Stimulated activated CD4-positive, alpha-beta T cell treated with anti-CD3 and anti-CD28 coated beads, Interleukin-1b, Interleukin-23, amount 100 ng/mL, for 24 hours (primary cell): ENCODE measurements at regions not wholly inside any gene's neighbourhood (a gene's known extent, or its start where the extent isn't known, plus 50 kb on each side); places are given as distances from the start of the nearest gene placed in this dataset.
"Not testable (repeated sequence)": the region's sequence is repeated elsewhere in the genome, so short reads cannot be mapped to it uniquely, and the experiment has no call there.

Experiments
- DNase-seq, 4 experiments: peaks; one replicate each; pipeline ENCODE4 v3.0.0-alpha.2; 2020; ENCODE audit warnings: low read depth in 4 of 4, low spot score in 1 of 4

GRCh38 chr9:41019858-41020562 is 108.5 kb downstream of the FOXD4L6 start:
- not testable (repeated sequence) for DNase-seq

GRCh38 chr9:41018948-41019347 is 109.5 kb downstream of the FOXD4L6 start:
- DNase-seq: not testable (repeated sequence)

DNA sequence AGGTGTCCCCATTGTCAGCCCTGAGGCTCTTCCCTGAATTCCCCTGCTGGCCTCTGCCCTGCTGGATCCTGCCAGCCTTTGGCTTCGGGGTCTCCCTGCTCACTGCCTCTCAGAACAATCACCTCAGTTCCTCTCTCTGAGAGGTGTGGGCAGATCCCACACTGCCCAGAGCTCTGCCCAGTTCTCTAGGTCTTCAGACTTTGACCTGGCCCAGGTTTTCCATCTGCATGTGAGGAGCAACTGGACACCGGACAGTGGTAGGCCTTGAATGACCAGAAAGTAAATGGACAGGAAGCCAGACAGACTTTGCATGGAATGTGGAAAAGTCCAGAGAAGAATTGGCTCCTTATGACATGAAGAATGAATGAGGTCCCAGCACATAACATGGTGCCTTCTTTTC is 111.8 kb downstream of the FOXD4L6 start:
- not testable (repeated sequence) for DNase-seq

DNA sequence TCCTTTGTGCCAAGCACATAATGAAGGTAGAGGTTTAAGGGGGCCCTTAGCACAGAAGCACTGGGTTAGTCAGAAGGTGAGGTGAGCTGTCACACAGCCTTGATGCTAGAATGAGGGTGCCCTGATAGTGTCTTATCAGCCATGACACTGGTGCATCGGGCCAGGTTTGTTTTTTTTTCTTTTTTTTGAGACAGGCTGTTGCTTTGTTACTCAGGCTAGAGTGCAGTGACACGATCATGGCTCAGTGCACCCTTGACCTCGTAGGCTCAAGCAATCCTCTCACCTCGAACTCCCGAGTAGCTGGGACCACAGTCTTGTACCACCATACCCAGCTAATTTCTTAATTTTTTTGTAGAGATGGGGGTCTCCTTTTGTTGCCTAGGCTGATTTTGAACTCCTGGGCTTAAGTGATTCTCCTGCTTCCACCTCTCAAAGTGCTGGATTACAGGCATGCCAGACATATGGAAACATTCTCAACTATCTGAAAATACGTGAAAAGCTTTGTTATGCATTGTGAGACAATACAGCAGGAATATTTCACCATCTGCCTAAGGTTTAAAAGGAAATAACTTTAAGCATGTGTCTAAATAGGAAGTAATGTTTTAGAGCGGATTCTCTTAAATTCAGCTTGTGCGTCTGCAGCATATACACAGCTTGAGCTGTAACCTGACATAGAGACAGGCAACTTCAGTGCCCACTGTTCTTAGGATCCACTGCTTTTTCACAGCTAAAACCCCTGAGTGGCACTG is 128.4 kb downstream of the FOXD4L6 start:
- DNase-seq: not testable (repeated sequence)

- not testable (repeated sequence) for DNase-seq
These were observed 133.0 kb downstream of the FOXD4L6 start for GRCh38 chr9:40995490-40995889.

GRCh38 chr9:40993842-40994241 is 134.6 kb downstream of the FOXD4L6 start:
- DNase-seq: not testable (repeated sequence)

GRCh38 chr9:40993375-40993774 is 135.1 kb downstream of the FOXD4L6 start:
- not testable (repeated sequence) for DNase-seq

GRCh38 chr9:40992472-40992821 is 136.0 kb downstream of the FOXD4L6 start:
- DNase-seq: peak in 2 of 4 experiments; percentile 10 to 15

DNA sequence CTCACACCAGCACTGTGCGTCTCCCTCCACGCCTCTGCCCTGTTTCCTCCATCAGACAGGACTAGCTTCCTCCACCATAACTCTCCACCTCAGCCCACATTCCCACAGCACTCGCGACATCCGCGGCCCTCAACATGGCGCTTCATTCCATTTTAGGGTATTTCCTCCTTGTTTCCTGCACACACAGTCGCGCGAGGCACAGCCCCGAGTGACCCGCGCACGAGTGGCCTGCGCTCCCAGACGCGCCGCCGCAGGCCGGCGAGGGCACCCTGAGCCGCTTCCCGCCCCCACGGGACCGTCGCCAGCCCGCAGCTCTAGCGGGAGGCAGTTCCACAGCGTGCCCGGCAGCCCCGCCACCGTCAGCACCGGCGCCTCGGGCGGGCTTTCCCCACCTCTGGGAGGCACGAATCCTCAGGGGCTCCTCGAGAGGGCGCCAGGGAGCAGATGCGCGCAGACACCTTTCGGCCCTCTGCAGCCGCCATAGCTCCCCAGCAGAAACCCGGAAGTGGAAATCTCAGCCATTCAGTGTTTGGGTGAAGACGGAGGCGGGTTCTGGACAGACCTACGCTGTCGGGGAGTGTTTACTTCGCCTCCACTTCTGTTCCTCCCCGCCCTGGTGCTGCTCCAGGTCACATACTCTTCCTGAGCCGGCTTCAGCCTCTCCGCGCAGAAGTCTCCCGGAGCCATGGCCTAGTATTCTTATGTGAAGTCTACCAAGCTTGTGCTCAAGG is 136.6 kb downstream of the FOXD4L6 start:
- DNase-seq: peak; percentile 91 to 99 (median 97)

DNA sequence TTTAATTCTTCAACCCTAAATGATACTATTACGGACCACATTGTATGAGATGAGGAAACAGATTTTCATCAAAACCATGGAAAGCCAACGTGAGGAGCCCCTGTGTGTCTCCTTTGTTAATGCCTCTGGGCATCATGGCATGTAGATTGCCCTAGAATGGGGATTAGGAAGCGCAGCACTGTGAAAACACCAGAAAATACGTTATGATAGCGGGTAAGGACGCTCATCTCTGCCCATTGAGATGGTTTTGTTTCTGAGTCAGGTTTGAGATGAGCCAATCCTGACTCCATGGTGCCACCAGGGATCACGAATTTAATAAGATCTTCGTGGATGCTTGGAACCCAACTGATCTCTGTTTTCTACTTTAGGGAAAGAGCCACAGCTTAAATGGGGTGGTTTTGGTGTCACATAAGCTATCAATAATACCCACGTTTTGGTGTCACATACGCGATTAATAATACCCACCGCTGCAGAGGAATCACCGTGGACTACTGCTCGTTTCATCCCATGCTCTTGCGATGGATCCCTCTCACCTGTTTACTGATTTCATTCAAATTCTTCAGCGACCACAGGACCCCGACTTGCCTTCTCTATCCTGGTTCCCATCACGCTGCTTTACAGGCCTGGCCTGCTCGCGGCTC is 137.3 kb downstream of the FOXD4L6 start:
- DNase-seq: not testable (repeated sequence)

- DNase-seq: not testable (repeated sequence)
These were observed 142.1 kb downstream of the FOXD4L6 start for GRCh38 chr9:40986332-40986731.

DNA sequence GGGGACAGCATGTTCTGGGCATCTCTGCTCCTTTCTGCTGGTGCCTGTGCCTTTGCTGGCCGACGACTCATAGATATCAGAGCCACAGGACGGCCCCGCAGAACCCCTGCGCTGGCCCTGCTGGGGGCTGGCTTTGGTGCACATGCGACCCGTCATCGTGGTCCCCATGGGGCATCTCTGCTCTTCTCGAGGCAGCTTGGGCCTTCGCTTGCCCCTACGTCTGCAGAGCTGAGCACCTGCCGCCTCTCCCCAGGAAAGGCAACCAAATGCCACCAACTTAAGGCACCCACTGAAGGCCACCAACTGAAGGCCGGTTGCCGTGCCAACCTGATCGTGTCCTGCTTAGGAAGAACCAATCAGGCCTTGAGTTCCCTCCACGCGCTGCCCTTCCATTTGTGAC is 153.1 kb downstream of the FOXD4L6 start:
- not testable (repeated sequence) for DNase-seq

DNA sequence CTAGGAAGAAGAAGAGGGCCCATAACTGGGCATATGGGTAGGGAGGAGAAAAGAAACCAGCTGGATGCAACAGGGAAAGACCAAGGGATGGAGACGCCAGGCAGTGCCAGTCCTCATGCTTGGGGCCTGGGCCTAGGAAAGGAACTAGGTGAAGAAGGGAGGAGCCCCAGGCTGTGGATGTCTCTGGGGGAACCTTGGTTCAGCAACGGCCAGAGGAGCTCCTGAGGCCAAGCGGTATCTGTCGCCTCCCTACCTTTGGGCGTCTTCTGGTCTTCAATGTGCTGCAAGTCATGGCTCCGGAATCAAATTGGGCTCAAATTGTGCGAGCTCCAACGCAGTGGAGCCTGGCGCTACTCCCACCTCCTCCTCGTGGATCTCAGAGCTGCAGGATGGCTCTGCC is 153.6 kb downstream of the FOXD4L6 start:
- not testable (repeated sequence) for DNase-seq

GRCh38 chr9:40971773-40972172 is 156.7 kb downstream of the FOXD4L6 start:
- DNase-seq: not testable (repeated sequence)

GRCh38 chr9:40970340-40970739 is 158.1 kb downstream of the FOXD4L6 start:
- not testable (repeated sequence) for DNase-seq

GRCh38 chr9:40962461-40962860 is 166.0 kb downstream of the FOXD4L6 start:
- not testable (repeated sequence) for DNase-seq

- not testable (repeated sequence) for DNase-seq
These were observed 176.5 kb downstream of the FOXD4L6 start for GRCh38 chr9:40951876-40952494.

DNA sequence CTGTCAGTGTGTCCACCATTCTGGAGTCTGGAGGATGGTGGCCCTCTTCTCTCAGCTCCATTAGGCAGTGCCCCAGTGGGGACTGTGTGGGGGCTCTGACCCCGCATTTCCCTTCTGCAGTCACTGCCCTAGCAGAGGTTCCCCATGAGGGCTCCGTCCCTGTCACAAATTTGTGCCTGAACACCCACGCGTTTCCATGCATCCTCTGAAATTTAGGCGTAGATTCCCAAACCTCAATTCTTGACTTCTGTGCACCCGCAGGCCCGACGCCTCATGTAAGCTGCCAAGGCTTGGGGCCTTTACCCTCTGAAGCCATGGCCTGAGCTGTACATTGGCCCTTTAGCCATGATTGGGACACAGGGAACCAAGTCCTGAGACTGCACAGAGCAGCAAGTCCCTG is 182.3 kb downstream of the FOXD4L6 start:
- DNase-seq: not testable (repeated sequence)

DNA sequence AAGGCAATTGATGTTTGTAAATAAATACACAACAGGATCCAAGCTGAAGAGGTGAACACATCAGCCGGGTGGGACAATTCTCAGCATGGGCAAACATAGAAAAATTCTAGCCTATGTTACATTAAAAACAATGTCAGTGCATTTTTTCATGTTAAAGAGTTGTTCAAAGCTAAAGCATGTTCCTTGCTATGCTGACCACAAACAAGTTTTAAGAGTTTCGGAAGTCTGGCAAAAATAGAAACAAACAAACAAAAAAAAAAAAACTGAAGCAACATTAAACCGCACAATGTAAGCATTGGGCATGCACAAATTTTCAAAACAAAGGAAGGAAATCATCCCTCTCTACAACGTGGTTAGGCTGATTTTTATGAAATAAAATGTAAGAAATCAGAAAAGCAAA is 185.8 kb downstream of the FOXD4L6 start:
- not testable (repeated sequence) for DNase-seq

GRCh38 chr9:40939888-40940209 is 188.6 kb downstream of the FOXD4L6 start:
- not testable (repeated sequence) for DNase-seq
